ENCODE measurements at regions not wholly inside any gene's neighbourhood (a gene's known extent, or its start where the extent isn't known, plus 50 kb on each side); places are given as distances from the start of the nearest gene placed in this dataset.
"Not testable (repeated sequence)": the region's sequence is repeated elsewhere in the genome, so short reads cannot be mapped to it uniquely, and the experiment has no call there.

GRCh38 chr14:30471980-30472379 is 87.0 kb upstream of the G2E3 start:
- DNase-seq (ENCODE audit: insufficient read length, low spot score) (no peak), FAIRE-seq (peak; percentile 79)

GRCh38 chr14:30473846-30474696 is 84.9 kb upstream of the G2E3 start:
- FAIRE-seq; DNase-seq (ENCODE audit: insufficient read length, low spot score): not testable (repeated sequence)

GRCh38 chr14:30482276-30482675 is 76.7 kb upstream of the G2E3 start:
- DNase-seq (ENCODE audit: insufficient read length, low spot score): no peak
- no peak for FAIRE-seq

- DNase-seq (ENCODE audit: insufficient read length, low spot score) (no peak), FAIRE-seq (no peak)
Measured at GRCh38 chr14:30484201-30484600, 74.8 kb upstream of the G2E3 start.

GRCh38 chr14:30484976-30485375 is 74.0 kb upstream of the G2E3 start:
- no peak for DNase-seq (ENCODE audit: insufficient read length, low spot score)
- no peak for FAIRE-seq

GRCh38 chr14:30496852-30497251 is 62.1 kb upstream of the G2E3 start:
- peak; percentile 59 for FAIRE-seq

GRCh38 chr14:30499358-30499757 is 59.6 kb upstream of the G2E3 start:
- FAIRE-seq (no peak), DNase-seq (ENCODE audit: insufficient read length, low spot score) (no peak)

More at GRCh38 chr14:30496852-30497251, 62.1 kb upstream of the G2E3 start:
- DNase-seq (ENCODE audit: insufficient read length, low spot score): no peak

- no peak for FAIRE-seq
Measured at GRCh38 chr14:30500222-30500621, 58.7 kb upstream of the G2E3 start.

GRCh38 chr14:30507209-30507608 is 51.7 kb upstream of the G2E3 start:
- FAIRE-seq (no peak), DNase-seq (ENCODE audit: insufficient read length, low spot score) (no peak)

More at GRCh38 chr14:30500222-30500621, 58.7 kb upstream of the G2E3 start:
- no peak for DNase-seq (ENCODE audit: insufficient read length, low spot score)
